Right lobe of liver (tissue), 6 donors: ENCODE measurements at regions not wholly inside any gene's neighbourhood (a gene's known extent, or its start where the extent isn't known, plus 50 kb on each side); places are given as distances from the start of the nearest gene placed in this dataset.
A peak's percentile ranks its signal among the peaks of the same experiment; 100 is the strongest.

Experiments used
- ATAC-seq, 4 donors: fragments of 200-7000 bp; cut with Tn5 transposase; one replicate each; pipeline ENCODE4 v1.9.1; 2020; ENCODE audit warnings: mild to moderate bottlenecking in 4 of 4, moderate library complexity in 4 of 4
- DNase-seq, 3 donors: peaks; one replicate each; pipeline ENCODE4 v3.0.0-alpha.2; 2020
- H3K27ac ChIP-seq, 3 donors: fragments of 200-600 bp; one replicate each; pipeline ENCODE4 v1.8.0; 2022
- H3K27me3 ChIP-seq, 2 donors: fragments of 200-600 bp; one replicate each; pipeline ENCODE4 v1.8.0; 2022
- H3K36me3 ChIP-seq, 4 donors: fragments of 200-600 bp; sonication (generic) in 1 of 4; one replicate each; pipeline versions ENCODE4 v1.5.1 to v1.8.0; 2017 to 2022; ENCODE audit warnings: control low read depth in 1 of 4
- H3K4me1 ChIP-seq, 4 donors: fragments of 200-600 bp; sonication (generic) in 1 of 4; one replicate each; pipeline versions ENCODE4 v1.5.1 to v1.8.0; 2017 to 2022; ENCODE audit warnings: control low read depth in 1 of 4
- H3K4me3 ChIP-seq, 3 donors: fragments of 200-600 bp; one replicate each; pipeline ENCODE4 v1.8.0; 2022
- H3K9me3 ChIP-seq, 4 donors: fragments of 200-600 bp; sonication (generic) in 1 of 4; one replicate each; pipeline versions ENCODE4 v1.5.1 to v1.8.0; 2017 to 2022; ENCODE audit warnings: control low read depth in 1 of 4
- CTCF ChIP-seq, 4 donors: fragments of 200-600 bp in 3 of 4; fragments of 450-650 bp in 1 of 4; IDR thresholded peaks; one replicate each; pipeline versions ENCODE4 v1.5.1 to v1.8.0; 2016 to 2022; ENCODE audit warnings: antibody characterized with exemption in 4 of 4, mild to moderate bottlenecking in 2 of 4
- POLR2A ChIP-seq: fragments of 450-650 bp; IDR thresholded peaks from one replicate; pipeline ENCODE4 v1.6.1; 2017; ENCODE audit warnings: antibody characterized with exemption, mild to moderate bottlenecking
- WGBS: methylation state at CpG from one replicate; pipeline ENCODE4 v1.1.6; 2018; ENCODE audit warnings: low coverage, low lambda C conversion rate; ENCODE audit not compliant: insufficient coverage; ENCODE audit errors: missing lambda C conversion rate; 5-methylcytosine and 5-hydroxymethylcytosine counted together
- intact Hi-C, 2 donors: fragments of 100-400 bp; cut with DNase I; formaldehyde crosslinking; loops; one replicate each; pipeline versions ENCODE4 v1.11.2 to v1.14.1; 2022
- donor health status: DM: no; HTN: yes; CAD: no.
- donor health status: DM: no; HTN: no; CAD: no.
- donor health status: DM: no; HTN: no; CAD: no.
- donor health status: DM: no; HTN: yes; CAD: no.
- donor health status: DM: no; HTN: yes; CAD: no.

- peak overlapping the region; percentile 48 to 76 (median 50) for H3K27ac ChIP-seq
- peak overlapping the region; percentile 48 to 53 (median 51) for H3K4me3 ChIP-seq
- H3K36me3 ChIP-seq = no peaks in the 10 kb centered on the region
- DNase-seq (peak in 1 of 3 donors; percentile 36), ATAC-seq (peak; percentile 20 to 72 (median 50))
- H3K27me3 ChIP-seq = no peaks in the 10 kb centered on the region
- intact Hi-C loops = loop anchor here in 1 of 2 donors (5.0 kb wide), 1 partner anchor 143 kb away; no protein-coding TSS in a partner anchor
- WGBS = 46% methylated on average over 8 of the region's 26 CpGs
- TF ChIP-seq CTCF (IDR thresholded peaks at IDR 0.05) = no peak
- no peak for TF ChIP-seq POLR2A
- H3K9me3 ChIP-seq = no peaks in the 10 kb centered on the region
- H3K4me1 ChIP-seq = peaks cover 0 to 23% (median 0%) of the 10 kb centered on the region in 4 donors
These were observed 158.1 kb downstream of the C9orf152 start for GRCh38 chr9:110049699-110050450.

DNA sequence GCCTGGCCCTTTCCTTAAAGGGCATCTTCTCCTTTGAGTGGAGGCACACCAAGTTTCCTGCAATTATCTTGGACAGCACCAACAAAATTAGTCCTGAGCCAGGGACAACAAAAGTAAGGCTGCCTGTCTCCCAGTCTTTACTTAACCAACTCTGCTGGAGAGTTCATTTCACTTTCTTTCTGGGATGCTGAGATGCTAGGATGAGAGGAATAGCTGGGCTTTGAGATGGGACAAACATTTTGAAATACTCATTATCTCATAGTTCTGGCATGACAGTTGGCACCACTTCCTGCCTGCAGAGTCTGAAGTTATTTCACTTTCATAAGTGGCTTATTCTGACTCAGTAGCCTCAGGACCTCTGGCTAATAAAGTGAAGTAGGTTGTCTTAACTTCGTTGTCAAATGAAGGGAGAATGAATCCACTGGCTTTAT is 157.0 kb downstream of the C9orf152 start:
- H3K4me1 ChIP-seq = peaks cover 0 to 23% (median 0%) of the 10 kb centered on the region in 4 donors
- no peaks in the 10 kb centered on the region for H3K36me3 ChIP-seq
- DNase-seq (no peak), ATAC-seq (peak; percentile 18 to 72 (median 38))
- H3K27me3 ChIP-seq = no peaks in the 10 kb centered on the region
- intact Hi-C loops = loop anchor here in 1 of 2 donors (5.0 kb wide), 1 partner anchor 144 kb away; no protein-coding TSS in a partner anchor
- 41% methylated on average over 1 of the region's 1 CpG for WGBS
- H3K9me3 ChIP-seq = no peaks in the 10 kb centered on the region
- TF ChIP-seq CTCF (IDR thresholded peaks at IDR 0.05) (no peak), POLR2A (no peak)
- no peak overlapping the region for H3K4me3 ChIP-seq
- H3K27ac ChIP-seq = peak overlapping the region in 1 of 3 donors; percentile 76

DNA sequence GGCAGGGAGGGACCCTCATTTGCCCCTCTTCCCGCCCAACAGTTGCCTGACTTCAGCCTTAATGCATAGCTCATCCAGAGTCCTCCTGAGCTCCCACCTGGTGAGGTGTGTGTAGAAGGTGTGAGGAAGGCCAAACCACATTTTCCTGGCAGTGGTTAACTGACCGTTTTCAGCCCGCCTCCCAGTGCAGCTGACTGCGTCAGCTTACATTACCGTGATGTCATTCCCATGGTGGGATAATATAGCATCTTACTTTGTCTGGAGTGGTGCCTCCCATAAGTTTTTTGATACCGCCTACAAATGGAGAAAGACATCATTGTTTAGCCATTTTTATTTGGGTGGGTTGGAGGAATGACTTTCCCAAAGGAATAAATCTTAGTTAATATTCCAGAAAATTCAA is 151.9 kb downstream of the C9orf152 start:
- H3K27ac ChIP-seq = no peak overlapping the region
- TF ChIP-seq CTCF (IDR thresholded peaks at IDR 0.05) (no peak), POLR2A (no peak)
- no peaks in the 10 kb centered on the region for H3K9me3 ChIP-seq
- intact Hi-C loops = no loop called here
- H3K27me3 ChIP-seq = no peaks in the 10 kb centered on the region
- peaks cover 0 to 30% (median 6%) of the 10 kb centered on the region in 4 donors for H3K4me1 ChIP-seq
- H3K4me3 ChIP-seq = no peak overlapping the region
- DNase-seq = no peak
- H3K36me3 ChIP-seq = no peaks in the 10 kb centered on the region
- WGBS = 79% methylated on average over 5 of the region's 6 CpGs
- no peak for ATAC-seq

- intact Hi-C loops = no loop called here
- H3K4me3 ChIP-seq = no peak overlapping the region
- no peaks in the 10 kb centered on the region for H3K36me3 ChIP-seq
- H3K27ac ChIP-seq = peak overlapping the region in 2 of 3 donors; percentile 28 to 38
- no peaks in the 10 kb centered on the region for H3K27me3 ChIP-seq
- 4% methylated on average over 5 of the region's 5 CpGs for WGBS
- ATAC-seq (peak; percentile 81 to 88 (median 84)), DNase-seq (peak in 1 of 3 donors; percentile 72)
- H3K9me3 ChIP-seq = no peaks in the 10 kb centered on the region
- H3K4me1 ChIP-seq = peaks cover 0 to 25% (median 6%) of the 10 kb centered on the region in 4 donors
- no peak for TF ChIP-seq POLR2A
- peak; percentile 48 to 82 (median 64) for TF ChIP-seq CTCF (IDR thresholded peaks at IDR 0.05)
These were observed 149.5 kb downstream of the C9orf152 start for GRCh38 chr9:110058304-110058953.
